Esophagus squamous epithelium (tissue), 4 donors: ENCODE measurements at regions not wholly inside any gene's neighbourhood (a gene's known extent, or its start where the extent isn't known, plus 50 kb on each side); places are given as distances from the start of the nearest gene placed in this dataset.

Experiments used
- CTCF ChIP-seq, 6 experiments: fragments of 450-650 bp in 4 of 6; fragments of 200-600 bp in 2 of 6; sonication (generic) in 2 of 6; IDR thresholded peaks; one replicate each; pipeline ENCODE4 v1.5.1; 2016 to 2019; ENCODE audit warnings: antibody characterized with exemption in 6 of 6, mild to moderate bottlenecking in 4 of 6, moderate library complexity in 4 of 6
- POLR2A ChIP-seq, 4 donors: fragments of 450-650 bp; IDR thresholded peaks; one replicate each; pipeline ENCODE4 v1.6.1; 2017; ENCODE audit warnings: antibody characterized with exemption in 4 of 4, mild to moderate bottlenecking in 4 of 4, moderate library complexity in 3 of 4

- no peak for TF ChIP-seq CTCF (IDR thresholded peaks at IDR 0.05)
- no peak for TF ChIP-seq POLR2A (IDR thresholded peaks at IDR 0.05)
These were observed 136.7 kb upstream of the TMTC4 start for GRCh38 chr13:100811024-100811865.
